Left lung (tissue), 4 donors: ENCODE measurements at regions not wholly inside any gene's neighbourhood (a gene's known extent, or its start where the extent isn't known, plus 50 kb on each side); places are given as distances from the start of the nearest gene placed in this dataset.

ENCODE experiments used
- ATAC-seq: fragments of 200-7000 bp; cut with Tn5 transposase; one replicate; pipeline ENCODE4 v1.9.1; 2020; ENCODE audit warnings: moderate library complexity
- DNase-seq, 4 donors: peaks; one replicate each; pipeline ENCODE4 v3.0.0-alpha.2; 2013 to 2020
- H3K27ac ChIP-seq, 2 donors: fragments of 200-600 bp; sonication (generic) in 1 of 2; one replicate each; pipeline versions ENCODE4 v1.5.0 to v1.8.0; 2020 to 2021
- H3K27me3 ChIP-seq, 2 donors: fragments of 200-600 bp; sonication (generic) in 1 of 2; one replicate each; pipeline versions ENCODE4 v1.5.0 to v1.8.0; 2020 to 2021
- H3K36me3 ChIP-seq, 2 donors: fragments of 200-600 bp; sonication (generic) in 1 of 2; one replicate each; pipeline versions ENCODE4 v1.5.0 to v1.8.0; 2020 to 2021
- H3K4me1 ChIP-seq, 2 donors: fragments of 200-600 bp; one replicate each; pipeline ENCODE4 v1.8.0; 2021
- H3K4me3 ChIP-seq, 2 donors: fragments of 200-600 bp; sonication (generic) in 1 of 2; one replicate each; pipeline versions ENCODE4 v1.5.0 to v1.8.0; 2020 to 2021; ENCODE audit warnings: mild to moderate bottlenecking in 1 of 2
- H3K9me3 ChIP-seq, 2 donors: fragments of 200-600 bp; sonication (generic) in 1 of 2; one replicate each; pipeline versions ENCODE4 v1.5.0 to v1.8.0; 2020 to 2021
- intact Hi-C, 2 donors: fragments of 100-400 bp; cut with DNase I; formaldehyde crosslinking; loops; one replicate each; pipeline versions ENCODE4 v1.11.2 to v1.14.2; 2022
- TF ChIP-seq, protein P1 (sequence below), 2 donors: fragments of 200-600 bp; sonication (generic) in 1 of 2; IDR thresholded peaks; one replicate each; pipeline versions ENCODE4 v1.5.0 to v1.8.0; 2021; ENCODE audit warnings: antibody characterized with exemption in 2 of 2
- donor health status: DM: no; HTN: yes; CAD: no.
- donor health status: DM: no; HTN: no; CAD: no.

DNA sequence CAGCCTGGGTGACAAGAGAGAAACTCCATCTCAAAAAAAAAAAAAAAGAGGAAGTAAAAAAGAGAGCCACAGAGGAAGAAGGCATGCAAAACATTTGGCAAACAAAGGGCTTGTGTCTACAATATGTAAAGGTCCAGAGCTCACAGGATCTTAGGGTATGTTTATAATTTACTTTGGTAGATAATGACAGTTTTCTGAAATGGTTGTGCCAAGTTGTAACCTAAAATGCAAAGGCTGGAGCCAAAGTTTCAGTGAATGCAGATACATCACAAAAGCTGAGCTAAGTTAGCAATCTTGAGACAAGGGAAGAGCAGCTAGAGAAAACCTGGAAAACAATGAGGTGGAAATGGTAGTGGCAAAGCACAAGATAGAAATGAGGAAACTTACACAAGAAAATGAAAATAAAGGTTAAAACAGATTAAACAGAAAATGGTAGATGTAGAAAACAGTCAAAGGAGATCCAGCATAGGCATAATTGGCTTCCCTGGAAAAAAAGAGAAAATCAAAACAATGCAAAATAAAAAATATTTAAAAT lies 77.5 kb upstream of the HK2 start:
- no peak overlapping the region for H3K27ac ChIP-seq
- DNase-seq (no peak), ATAC-seq (no peak)
- peaks cover 0 to 5% of the 10 kb centered on the region in 2 donors for H3K27me3 ChIP-seq
- peaks cover 0 to 16% of the 10 kb centered on the region in 2 donors for H3K9me3 ChIP-seq
- H3K4me1 ChIP-seq: no peaks in the 10 kb centered on the region
- H3K4me3 ChIP-seq: no peak overlapping the region
- H3K36me3 ChIP-seq: no peaks in the 10 kb centered on the region
- TF ChIP-seq, protein P1, sequence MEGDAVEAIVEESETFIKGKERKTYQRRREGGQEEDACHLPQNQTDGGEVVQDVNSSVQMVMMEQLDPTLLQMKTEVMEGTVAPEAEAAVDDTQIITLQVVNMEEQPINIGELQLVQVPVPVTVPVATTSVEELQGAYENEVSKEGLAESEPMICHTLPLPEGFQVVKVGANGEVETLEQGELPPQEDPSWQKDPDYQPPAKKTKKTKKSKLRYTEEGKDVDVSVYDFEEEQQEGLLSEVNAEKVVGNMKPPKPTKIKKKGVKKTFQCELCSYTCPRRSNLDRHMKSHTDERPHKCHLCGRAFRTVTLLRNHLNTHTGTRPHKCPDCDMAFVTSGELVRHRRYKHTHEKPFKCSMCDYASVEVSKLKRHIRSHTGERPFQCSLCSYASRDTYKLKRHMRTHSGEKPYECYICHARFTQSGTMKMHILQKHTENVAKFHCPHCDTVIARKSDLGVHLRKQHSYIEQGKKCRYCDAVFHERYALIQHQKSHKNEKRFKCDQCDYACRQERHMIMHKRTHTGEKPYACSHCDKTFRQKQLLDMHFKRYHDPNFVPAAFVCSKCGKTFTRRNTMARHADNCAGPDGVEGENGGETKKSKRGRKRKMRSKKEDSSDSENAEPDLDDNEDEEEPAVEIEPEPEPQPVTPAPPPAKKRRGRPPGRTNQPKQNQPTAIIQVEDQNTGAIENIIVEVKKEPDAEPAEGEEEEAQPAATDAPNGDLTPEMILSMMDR (IDR thresholded peaks at IDR 0.05): no peak
- intact Hi-C loops: no loop called here

DNA sequence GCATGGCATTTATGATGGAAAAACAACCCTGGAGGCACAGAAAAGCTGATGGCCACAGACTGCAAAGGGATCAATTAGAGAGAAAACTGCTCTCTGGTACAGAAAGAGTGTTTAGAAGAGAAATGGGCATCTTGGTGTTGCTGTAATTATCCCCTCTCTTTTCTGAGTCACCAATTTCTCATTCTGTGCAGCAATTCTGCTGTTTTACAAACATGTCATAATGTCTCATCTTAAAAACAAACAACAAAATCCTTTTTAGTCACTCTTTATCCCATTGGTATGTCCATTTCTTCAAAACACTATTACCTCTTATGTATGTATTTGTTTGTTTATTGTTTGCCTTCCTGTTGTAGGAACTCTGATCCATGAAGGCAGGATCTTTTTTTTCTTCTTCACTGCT lies 73.9 kb upstream of the HK2 start:
- no peak overlapping the region for H3K27ac ChIP-seq
- H3K27me3 ChIP-seq: no peaks in the 10 kb centered on the region
- no peaks in the 10 kb centered on the region for H3K36me3 ChIP-seq
- H3K4me3 ChIP-seq: no peak overlapping the region
- H3K4me1 ChIP-seq: peaks cover 9 to 10% of the 10 kb centered on the region in 2 donors
- peaks cover 0 to 16% of the 10 kb centered on the region in 2 donors for H3K9me3 ChIP-seq
- intact Hi-C loops: no loop called here
- ATAC-seq (no peak), DNase-seq (no peak)
- TF ChIP-seq, protein P1 (IDR thresholded peaks at IDR 0.05): no peak

DNA sequence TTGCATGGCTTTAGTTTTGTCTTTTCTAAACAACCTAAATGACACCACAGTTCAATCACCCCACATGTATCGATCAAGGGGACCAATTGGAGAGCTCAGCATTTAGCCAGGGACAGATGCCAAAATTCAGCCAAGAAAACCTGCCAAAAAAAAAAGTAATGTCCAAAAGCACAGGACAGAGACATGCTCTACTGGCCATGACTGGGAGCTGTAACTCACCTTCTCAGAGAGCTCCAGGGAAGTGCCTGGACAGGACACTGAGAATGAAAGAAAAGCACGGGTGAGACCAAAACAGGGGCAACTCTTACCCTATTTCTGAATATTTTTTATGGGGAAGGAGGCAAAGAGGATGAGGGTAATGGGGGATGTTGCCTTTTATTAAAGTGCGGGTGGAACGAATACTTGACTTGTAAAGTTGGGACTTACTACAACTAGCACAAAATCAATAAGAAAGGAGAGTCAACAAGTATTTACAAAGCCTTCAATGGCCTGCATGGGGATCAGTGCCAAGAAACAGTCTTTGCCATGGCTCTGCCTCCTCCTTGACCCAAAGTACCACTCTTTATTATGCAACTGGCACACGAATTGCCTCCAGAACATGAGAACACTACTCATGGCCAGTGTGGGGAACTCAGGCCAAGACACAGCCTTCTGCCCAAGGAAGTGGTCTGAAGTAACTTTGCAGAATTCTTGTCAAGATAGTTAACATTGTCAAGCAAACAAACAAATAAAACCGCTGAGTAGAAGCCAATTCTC lies 72.9 kb upstream of the HK2 start:
- H3K27me3 ChIP-seq: no peaks in the 10 kb centered on the region
- no peak overlapping the region for H3K27ac ChIP-seq
- DNase-seq (peak in 1 of 4 donors; percentile 76), ATAC-seq (peak; percentile 93)
- peaks cover 0 to 16% of the 10 kb centered on the region in 2 donors for H3K9me3 ChIP-seq
- intact Hi-C loops: no loop called here
- peaks cover 9 to 15% of the 10 kb centered on the region in 2 donors for H3K4me1 ChIP-seq
- H3K36me3 ChIP-seq: no peaks in the 10 kb centered on the region
- H3K4me3 ChIP-seq: no peak overlapping the region
- TF ChIP-seq, protein P1 (IDR thresholded peaks at IDR 0.05): no peak

DNA sequence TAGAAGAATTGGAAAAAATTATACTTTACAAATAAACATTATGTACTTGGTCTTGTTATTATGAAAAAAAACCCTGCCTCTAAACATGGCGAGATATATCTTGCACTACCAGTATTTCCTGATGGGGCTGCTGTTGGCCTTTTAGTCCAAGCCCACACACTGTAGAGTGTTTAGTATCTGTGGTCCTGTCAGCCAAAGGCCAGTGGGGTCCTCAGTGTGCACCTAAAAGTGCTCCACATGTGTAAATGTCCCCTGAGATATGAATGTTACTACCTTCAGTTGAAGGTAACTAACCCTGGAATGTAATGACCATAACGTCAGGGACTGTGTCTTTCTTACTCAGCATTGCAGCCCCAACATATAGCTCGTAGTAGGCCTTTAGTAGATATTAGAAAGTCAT lies 71.1 kb upstream of the HK2 start:
- intact Hi-C loops: no loop called here
- H3K4me3 ChIP-seq: no peak overlapping the region
- DNase-seq (no peak), ATAC-seq (no peak)
- TF ChIP-seq, protein P1 (IDR thresholded peaks at IDR 0.05): no peak
- H3K4me1 ChIP-seq: peaks cover 9 to 15% of the 10 kb centered on the region in 2 donors
- H3K27me3 ChIP-seq: no peaks in the 10 kb centered on the region
- H3K27ac ChIP-seq: no peak overlapping the region
- H3K36me3 ChIP-seq: no peaks in the 10 kb centered on the region
- peaks cover 0 to under 1% of the 10 kb centered on the region in 2 donors for H3K9me3 ChIP-seq

DNA sequence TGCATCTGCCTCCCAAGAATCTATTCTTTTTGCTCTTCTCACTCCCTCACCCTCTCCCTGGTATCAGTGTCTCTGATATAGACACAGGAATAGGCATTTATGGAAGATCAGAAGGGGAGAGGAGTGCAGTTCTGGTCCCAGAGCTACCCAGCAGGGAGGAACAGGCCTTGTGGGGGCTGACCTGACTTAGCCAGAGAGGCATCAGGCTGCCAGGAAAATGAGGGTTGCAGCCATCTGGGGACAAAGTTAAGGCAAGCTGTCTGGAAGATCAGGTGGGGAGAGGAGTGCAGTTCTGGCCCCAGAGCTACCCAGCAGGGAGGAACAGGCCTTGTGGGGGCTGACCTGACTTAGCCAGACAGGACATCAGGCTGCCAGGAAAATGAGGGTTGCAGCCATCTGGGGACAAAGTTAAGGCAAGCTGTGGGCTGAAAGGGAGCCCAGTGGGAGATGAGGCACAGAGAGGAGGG lies 69.9 kb upstream of the HK2 start:
- intact Hi-C loops: no loop called here
- no peak overlapping the region for H3K27ac ChIP-seq
- peaks cover 9 to 15% of the 10 kb centered on the region in 2 donors for H3K4me1 ChIP-seq
- no peaks in the 10 kb centered on the region for H3K27me3 ChIP-seq
- no peak for DNase-seq
- H3K36me3 ChIP-seq: no peaks in the 10 kb centered on the region
- no peak for ATAC-seq
- TF ChIP-seq, protein P1 (IDR thresholded peaks at IDR 0.05): no peak
- no peaks in the 10 kb centered on the region for H3K9me3 ChIP-seq
- H3K4me3 ChIP-seq: no peak overlapping the region
